ENCODE measurements at regions not wholly inside any gene's neighbourhood (a gene's known extent, or its start where the extent isn't known, plus 50 kb on each side); places are given as distances from the start of the nearest gene placed in this dataset.

GRCh38 chr7:88361357-88361756, 54.7 kb upstream of the STEAP4 start:
- no peak overlapping the region for H3K27ac ChIP-seq (ENCODE audit: insufficient read length, low read depth, low read length)
- no peaks in the 10 kb centered on the region for H3K36me3 Mint-ChIP-seq (ENCODE audit: insufficient read depth in 1 of 3, low read depth in 3 of 3)
- no peaks in the 10 kb centered on the region for H3K79me2 ChIP-seq (ENCODE audit: insufficient read depth, low read length)
- no peak overlapping the region for H3K9ac ChIP-seq (ENCODE audit: extremely low read depth, insufficient read length, low read length)
- H4K8ac ChIP-seq (replicated peaks; ENCODE audit: insufficient read length, low read depth, low read length), result no peak overlapping the region
- no peak overlapping the region for H3K4me2 ChIP-seq (ENCODE audit: insufficient read depth, insufficient read length, low read length)
- H2BK12ac ChIP-seq (ENCODE audit: insufficient read length, low read depth, low read length), result no peak overlapping the region
- H3K4me1 ChIP-seq (ENCODE audit: insufficient read depth, low read length), result no peaks in the 10 kb centered on the region; the same call in none of the 2 replicates
- no peaks in the 10 kb centered on the region for H3K27me3 Mint-ChIP-seq (ENCODE audit: low read depth)
- WGBS (ENCODE audit: extremely low coverage, insufficient read length, low lambda C conversion rate), result no CpG with 5 or more reads among the region's 5 CpGs
- H3K4me3 Mint-ChIP-seq, result no peak overlapping the region
- H3K23ac ChIP-seq (ENCODE audit: insufficient read length, low read depth, low read length), result no peak overlapping the region
- H3K18ac ChIP-seq (ENCODE audit: insufficient read length, low read depth, low read length), result no peak overlapping the region
- H2AFZ ChIP-seq (ENCODE audit: low read length), result no peak overlapping the region
- no peak overlapping the region for H4K91ac ChIP-seq (ENCODE audit: insufficient read length, low read depth, low read length)
- no peaks in the 10 kb centered on the region for H3K9me3 ChIP-seq (ENCODE audit: control insufficient read depth, low read depth, low read length)
- H3K4ac ChIP-seq (ENCODE audit: low read depth, low read length), result no peak overlapping the region
- H2BK15ac ChIP-seq (ENCODE audit: low read depth, low read length), result no peak overlapping the region
- H4K5ac ChIP-seq (ENCODE audit: insufficient read length, low read depth, low read length), result no peak overlapping the region
- DNase-seq, result no peak
- no peaks in the 10 kb centered on the region for H3K9me3 Mint-ChIP-seq
- no peak overlapping the region for H2BK5ac ChIP-seq (ENCODE audit: insufficient read length, low read length)
- no peak overlapping the region for H2BK20ac ChIP-seq (ENCODE audit: low read depth, low read length, poor library complexity, severe bottlenecking)
- H3K4me1 Mint-ChIP-seq, result peaks cover 28 to 30% of the 10 kb centered on the region in 2 experiments
- no peak overlapping the region for H3K14ac ChIP-seq (ENCODE audit: insufficient read depth, low read length)
- no peaks in the 10 kb centered on the region for H3K79me1 ChIP-seq (ENCODE audit: insufficient read depth, low read depth, low read length, poor library complexity, severe bottlenecking)
- no peak for TF ChIP-seq CTCF (conservative IDR thresholded peaks at IDR 0.05)
- no peak overlapping the region for H3T11ph ChIP-seq (ENCODE audit: low read length)
- H3K27me3 ChIP-seq (ENCODE audit: insufficient read depth, low read length), result no peaks in the 10 kb centered on the region
- no peak overlapping the region for H3K56ac ChIP-seq (ENCODE audit: insufficient read length, low read depth, low read length)
- H2BK120ac ChIP-seq (ENCODE audit: low read depth, low read length, poor library complexity, severe bottlenecking), result no peak overlapping the region
- no peak overlapping the region; a peak in 1 of 7 replicates for H3K27ac Mint-ChIP-seq
- H2AK5ac ChIP-seq (ENCODE audit: insufficient read length, low read length), result no peak overlapping the region
- H3K23me2 ChIP-seq (ENCODE audit: insufficient read length, low read depth, low read length, poor library complexity, severe bottlenecking), result no peaks in the 10 kb centered on the region
- no peaks in the 10 kb centered on the region for H4K20me1 ChIP-seq (ENCODE audit: control insufficient read depth, insufficient read depth, insufficient read length)
